Esophagus muscularis mucosa (tissue), 3 donors: ENCODE measurements at regions not wholly inside any gene's neighbourhood (a gene's known extent, or its start where the extent isn't known, plus 50 kb on each side); places are given as distances from the start of the nearest gene placed in this dataset.
"Not testable (repeated sequence)": the region's sequence is repeated elsewhere in the genome, so short reads cannot be mapped to it uniquely, and the experiment has no call there.

Source experiments
- POLR2A ChIP-seq: fragments of 450-650 bp; IDR thresholded peaks from one replicate; pipeline ENCODE4 v1.6.1; 2017; ENCODE audit warnings: antibody characterized with exemption, moderate library complexity, mild to moderate bottlenecking, low read depth
- TF ChIP-seq, protein P1 (sequence below), 3 experiments: fragments of 200-600 bp in 2 of 3; fragments of 450-650 bp in 1 of 3; sonication (generic) in 2 of 3; IDR thresholded peaks; one replicate each; pipeline ENCODE4 v1.5.1; 2017 to 2019; ENCODE audit warnings: antibody characterized with exemption in 3 of 3, mild to moderate bottlenecking in 2 of 3, moderate library complexity in 1 of 3

DNA sequence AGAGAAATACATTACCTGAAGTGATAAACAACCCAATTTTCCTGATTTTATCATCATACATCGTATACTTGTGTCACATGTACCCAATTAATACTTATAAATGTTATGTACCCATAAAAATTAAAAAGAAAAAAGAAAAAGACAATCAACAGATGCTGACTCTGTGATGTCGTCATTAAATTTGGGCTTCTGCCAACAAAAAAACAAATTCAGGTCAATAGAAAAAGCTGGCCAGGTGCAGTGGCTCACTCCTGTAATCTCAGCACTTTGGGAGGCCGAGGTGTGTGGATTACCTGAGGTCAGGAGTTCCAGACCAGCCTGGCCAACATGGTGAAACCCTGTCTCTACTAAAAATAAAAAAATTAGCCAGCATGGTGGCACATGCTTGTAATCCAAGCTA, 174.4 kb downstream of the ZIC4 start:
- TF ChIP-seq, protein P1, sequence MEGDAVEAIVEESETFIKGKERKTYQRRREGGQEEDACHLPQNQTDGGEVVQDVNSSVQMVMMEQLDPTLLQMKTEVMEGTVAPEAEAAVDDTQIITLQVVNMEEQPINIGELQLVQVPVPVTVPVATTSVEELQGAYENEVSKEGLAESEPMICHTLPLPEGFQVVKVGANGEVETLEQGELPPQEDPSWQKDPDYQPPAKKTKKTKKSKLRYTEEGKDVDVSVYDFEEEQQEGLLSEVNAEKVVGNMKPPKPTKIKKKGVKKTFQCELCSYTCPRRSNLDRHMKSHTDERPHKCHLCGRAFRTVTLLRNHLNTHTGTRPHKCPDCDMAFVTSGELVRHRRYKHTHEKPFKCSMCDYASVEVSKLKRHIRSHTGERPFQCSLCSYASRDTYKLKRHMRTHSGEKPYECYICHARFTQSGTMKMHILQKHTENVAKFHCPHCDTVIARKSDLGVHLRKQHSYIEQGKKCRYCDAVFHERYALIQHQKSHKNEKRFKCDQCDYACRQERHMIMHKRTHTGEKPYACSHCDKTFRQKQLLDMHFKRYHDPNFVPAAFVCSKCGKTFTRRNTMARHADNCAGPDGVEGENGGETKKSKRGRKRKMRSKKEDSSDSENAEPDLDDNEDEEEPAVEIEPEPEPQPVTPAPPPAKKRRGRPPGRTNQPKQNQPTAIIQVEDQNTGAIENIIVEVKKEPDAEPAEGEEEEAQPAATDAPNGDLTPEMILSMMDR (IDR thresholded peaks at IDR 0.05): not testable (repeated sequence)
- not testable (repeated sequence) for TF ChIP-seq POLR2A
